Endothelial cell of umbilical vein (primary cell): ENCODE measurements at regions not wholly inside any gene's neighbourhood (a gene's known extent, or its start where the extent isn't known, plus 50 kb on each side); places are given as distances from the start of the nearest gene placed in this dataset.
A peak's percentile ranks its signal among the peaks of the same experiment; 100 is the strongest.

Experiments used
- BruUV-seq: library from RNA; stranded (reverse); fragments of 400-500 nt; replicated peaks from 2 replicates; lab custom pipeline; 2021; lab: Mats Ljungman, UMichigan
- CTCF ChIA-PET: fragments of 300-600, 350-600 bp; sonication (Branson Sonifier 250); formaldehyde crosslinking; loops from one replicate; lab custom pipeline; 2021; ENCODE audit warnings: antibody characterized with exemption, inconsistent platforms; lab: Charles Lee
- POLR2A ChIA-PET: fragments of 300-600, 350-600 bp; sonication (Branson Sonifier 250); formaldehyde crosslinking; loops from one replicate; lab custom pipeline; 2021; ENCODE audit warnings: antibody characterized with exemption, inconsistent platforms; lab: Charles Lee
- DNase-seq: peaks from one replicate; pipeline ENCODE4 v3.0.0-alpha.2; 2011; ENCODE audit warnings: low read depth, low spot score
- FAIRE-seq: peaks from 2 replicates; lab custom pipeline; 2011; peaks lifted over from hg19 to GRCh38; lab: Jason Lieb, UNC
- H2AFZ ChIP-seq: 2 replicates; pipeline ENCODE4 v1.6.0; 2012; ENCODE audit warnings: low read depth, low read length, control low read depth, inconsistent platforms
- H3K27ac ChIP-seq: 2 replicates; pipeline ENCODE4 v1.5.1; 2011; ENCODE audit warnings: low read depth, mild to moderate bottlenecking, control low read depth, low read length, moderate library complexity; ENCODE audit not compliant: insufficient read depth
- H3K27me3 ChIP-seq, 2 experiments: 2 replicates each; pipeline versions ENCODE4 v1.6.0 to v1.6.1; 2011; ENCODE audit warnings: low read length in 2 of 2, mixed read lengths in 1 of 2; ENCODE audit not compliant: control insufficient read depth in 2 of 2, insufficient read depth in 2 of 2
- H3K36me3 ChIP-seq, 2 experiments: 2 replicates in 1 of 2; 3 replicates in 1 of 2; pipeline ENCODE4 v1.5.1; 2011; ENCODE audit warnings: low read length in 2 of 2, mild to moderate bottlenecking in 1 of 2, moderate library complexity in 1 of 2; ENCODE audit not compliant: control insufficient read depth in 2 of 2, insufficient read depth in 2 of 2; ENCODE audit errors: extremely low read depth in 1 of 2
- H3K4me1 ChIP-seq: 3 replicates; pipeline ENCODE4 v1.5.1; 2011; ENCODE audit warnings: mild to moderate bottlenecking, low read length; ENCODE audit not compliant: control insufficient read depth, insufficient read depth; ENCODE audit errors: extremely low read depth
- H3K4me2 ChIP-seq: 2 replicates; pipeline ENCODE4 v1.6.1; 2011; ENCODE audit warnings: low read length, control low read depth, mixed read lengths; ENCODE audit not compliant: insufficient read depth
- H3K4me3 ChIP-seq, 3 experiments: fragments of 200-600 bp in 1 of 3; sonication (generic), shearing (Covaris generic) in 1 of 3; replicated peaks in 1 of 3; 2 replicates each; pipeline ENCODE4 v1.5.1; 2011 to 2016; ENCODE audit warnings: control low read depth in 3 of 3, low read length in 3 of 3, mild to moderate bottlenecking in 2 of 3, inconsistent platforms in 1 of 3, low read depth in 1 of 3, moderate library complexity in 1 of 3; ENCODE audit not compliant: insufficient read depth in 1 of 3
- H3K79me2 ChIP-seq: 2 replicates; pipeline ENCODE4 v1.6.0; 2012; ENCODE audit warnings: low read length, inconsistent platforms; ENCODE audit not compliant: control insufficient read depth, insufficient read depth
- H3K9ac ChIP-seq: replicated peaks from 2 replicates; pipeline ENCODE3; 2011; ENCODE audit warnings: low read length, control low read depth; ENCODE audit not compliant: insufficient read depth; ENCODE audit errors: extremely low read depth
- H3K9me1 ChIP-seq: replicated peaks from 3 replicates; pipeline ENCODE4 v1.6.0; 2011; ENCODE audit warnings: mild to moderate bottlenecking, low read length; ENCODE audit not compliant: control insufficient read depth, insufficient read depth; ENCODE audit errors: extremely low read depth
- H3K9me3 ChIP-seq: replicated peaks from 2 replicates; pipeline ENCODE4 v1.5.1; 2012; ENCODE audit warnings: low read length, inconsistent platforms; ENCODE audit not compliant: control insufficient read depth, insufficient read depth
- H4K20me1 ChIP-seq: replicated peaks from 2 replicates; pipeline ENCODE3; 2011; ENCODE audit warnings: mild to moderate bottlenecking, low read length; ENCODE audit not compliant: control insufficient read depth, insufficient read depth; ENCODE audit errors: extremely low read depth
- CTCF ChIP-seq, 2 donors: IDR thresholded peaks; 1 replicate in 1 of 2; 2 replicates in 1 of 2; pipeline ENCODE4 v1.5.1; 2011; ENCODE audit warnings: low read length in 2 of 2, mild to moderate bottlenecking in 2 of 2, moderate library complexity in 2 of 2, control low read depth in 1 of 2, inconsistent platforms in 1 of 2, low read depth in 1 of 2; ENCODE audit not compliant: insufficient read depth in 1 of 2; ENCODE audit errors: extremely low read depth in 1 of 2
- EZH2 ChIP-seq: IDR thresholded peaks from 2 replicates; pipeline ENCODE4 v1.6.1; 2012; ENCODE audit warnings: borderline replicate concordance, low read depth, mild to moderate bottlenecking, moderate library complexity, low read length, inconsistent platforms; ENCODE audit not compliant: severe bottlenecking
- FOS ChIP-seq: IDR thresholded peaks from 2 replicates; pipeline ENCODE4 v1.6.1; 2011; ENCODE audit warnings: mild to moderate bottlenecking, low read length, moderate library complexity, borderline replicate concordance; ENCODE audit not compliant: insufficient read depth
- GATA2 ChIP-seq: IDR thresholded peaks from 2 replicates; pipeline ENCODE4 v1.7.0; 2011; ENCODE audit warnings: low read depth, mild to moderate bottlenecking, moderate library complexity, mixed read lengths, low read length; ENCODE audit not compliant: insufficient read length, insufficient read depth
- JUN ChIP-seq: IDR thresholded peaks from 2 replicates; pipeline ENCODE4 v1.6.1; 2011; ENCODE audit warnings: borderline replicate concordance, low read depth; ENCODE audit not compliant: insufficient read length, insufficient read depth
- MAX ChIP-seq: IDR thresholded peaks from 2 replicates; pipeline ENCODE4 v1.6.1; 2011; ENCODE audit not compliant: insufficient read depth, insufficient read length
- MYC ChIP-seq: IDR thresholded peaks from one replicate; pipeline ENCODE4 v1.6.1; 2011; ENCODE audit warnings: mild to moderate bottlenecking, low read depth, low read length
- POLR2A ChIP-seq: IDR thresholded peaks from 2 replicates; pipeline ENCODE4 v1.6.1; 2012; ENCODE audit warnings: low read depth, mild to moderate bottlenecking, control low read depth, low read length
- POLR2AphosphoS5 ChIP-seq: IDR thresholded peaks from 2 replicates; pipeline ENCODE4 v1.6.1; 2012; ENCODE audit warnings: low read depth, mild to moderate bottlenecking, control low read depth, low read length, moderate library complexity; ENCODE audit not compliant: insufficient read depth
- dilution Hi-C: fragments of 300-500 bp; cut with MboI; formaldehyde crosslinking; loops from one replicate; pipeline ENCODE4 v1.15.0; 2019; ENCODE audit warnings: low sequenced_read_pairs; ENCODE audit not compliant: extremely low pct_ligation_motif_present
- intact Hi-C: fragments of 100-400 bp; cut with micrococcal nuclease; formaldehyde crosslinking; loops from one replicate; pipeline ENCODE4 v1.10.0; 2022

- no peak overlapping the region for H3K9ac ChIP-seq
- no peak overlapping the region for H3K4me2 ChIP-seq
- no TSS peak for BruUV-seq
- no peaks in the 10 kb centered on the region for H4K20me1 ChIP-seq
- intact Hi-C loops, result loop anchor here (2.0 kb wide), 2 partner anchors 370 to 1016 kb away; no protein-coding TSS in a partner anchor
- FAIRE-seq (peak; percentile 84), DNase-seq (peak; percentile 31)
- no peak overlapping the region for H3K4me3 ChIP-seq
- ChIA-PET CTCF (interaction anchor here (1.1 to 1.5 kb wide), 4 partner anchors 16 to 1016 kb away, joined by 4 to 12 read pairs (median 4); no protein-coding TSS in a partner anchor), POLR2A (no interaction called here)
- no peaks in the 10 kb centered on the region for H3K36me3 ChIP-seq
- H2AFZ ChIP-seq, result no peak overlapping the region
- no peaks in the 10 kb centered on the region for H3K27me3 ChIP-seq
- H3K79me2 ChIP-seq, result no peaks in the 10 kb centered on the region
- H3K9me1 ChIP-seq, result no peaks in the 10 kb centered on the region
- H3K9me3 ChIP-seq, result no peaks in the 10 kb centered on the region
- H3K27ac ChIP-seq, result no peak overlapping the region
- no peaks in the 10 kb centered on the region for H3K4me1 ChIP-seq
- dilution Hi-C loops, result no loop called here
- TF ChIP-seq POLR2AphosphoS5, result no peak
- peak; percentile 33 to 46 for TF ChIP-seq CTCF (IDR thresholded peaks at IDR 0.05; ENCODE audit: extremely low read depth in 1 of 2, insufficient read depth in 1 of 2, low read depth in 1 of 2, low read length in 2 of 2)
- TF ChIP-seq MAX, result no peak
- TF ChIP-seq GATA2, result peak; percentile 92
Observed at GRCh38 chr12:98002887-98003493, 512.4 kb upstream of the TMPO start.

GRCh38 chr12:98007963-98008362 lies 507.4 kb upstream of the TMPO start:
- no peaks in the 10 kb centered on the region for H4K20me1 ChIP-seq
- TF ChIP-seq EZH2 (no peak), CTCF (IDR thresholded peaks at IDR 0.05; ENCODE audit: extremely low read depth in 1 of 2, insufficient read depth in 1 of 2, low read depth in 1 of 2, low read length in 2 of 2) (no peak), GATA2 (no peak), JUN (no peak), POLR2AphosphoS5 (no peak), FOS (no peak), POLR2A (no peak), MAX (no peak), MYC (no peak)
- H3K4me2 ChIP-seq, result no peak overlapping the region
- ChIA-PET CTCF (no interaction called here), POLR2A (no interaction called here)
- FAIRE-seq, result no peak
- no peaks in the 10 kb centered on the region for H3K4me1 ChIP-seq
- intact Hi-C loops, result no loop called here
- no peak for DNase-seq
- no peak overlapping the region for H2AFZ ChIP-seq
- H3K4me3 ChIP-seq, result no peak overlapping the region
- no peak overlapping the region for H3K9ac ChIP-seq
- H3K9me3 ChIP-seq, result no peaks in the 10 kb centered on the region
- no peaks in the 10 kb centered on the region for H3K9me1 ChIP-seq
- dilution Hi-C loops, result no loop called here
- BruUV-seq, result no TSS peak
- H3K36me3 ChIP-seq, result no peaks in the 10 kb centered on the region
- no peak overlapping the region for H3K27ac ChIP-seq
- H3K27me3 ChIP-seq, result no peaks in the 10 kb centered on the region
- no peaks in the 10 kb centered on the region for H3K79me2 ChIP-seq
